OCI-LY7 (cell line): ENCODE measurements at regions not wholly inside any gene's neighbourhood (a gene's known extent, or its start where the extent isn't known, plus 50 kb on each side); places are given as distances from the start of the nearest gene placed in this dataset.

Experiments
- EZH2phosphoT487 ChIP-seq: fragments of 200-600 bp; sonication (generic); IDR thresholded peaks from 2 replicates; pipeline ENCODE4 v1.6.1; 2018; ENCODE audit warnings: low read depth, borderline replicate concordance, mild to moderate bottlenecking, mixed run types, antibody characterized with exemption, low read length, moderate library complexity, mixed read lengths
- TF ChIP-seq, protein P1 (sequence below): fragments of 200-600 bp; sonication (generic); conservative IDR thresholded peaks from 2 replicates; pipeline ENCODE4 v1.5.1; 2014; ENCODE audit warnings: mild to moderate bottlenecking, antibody characterized with exemption, low read length, moderate library complexity, mixed read lengths

DNA sequence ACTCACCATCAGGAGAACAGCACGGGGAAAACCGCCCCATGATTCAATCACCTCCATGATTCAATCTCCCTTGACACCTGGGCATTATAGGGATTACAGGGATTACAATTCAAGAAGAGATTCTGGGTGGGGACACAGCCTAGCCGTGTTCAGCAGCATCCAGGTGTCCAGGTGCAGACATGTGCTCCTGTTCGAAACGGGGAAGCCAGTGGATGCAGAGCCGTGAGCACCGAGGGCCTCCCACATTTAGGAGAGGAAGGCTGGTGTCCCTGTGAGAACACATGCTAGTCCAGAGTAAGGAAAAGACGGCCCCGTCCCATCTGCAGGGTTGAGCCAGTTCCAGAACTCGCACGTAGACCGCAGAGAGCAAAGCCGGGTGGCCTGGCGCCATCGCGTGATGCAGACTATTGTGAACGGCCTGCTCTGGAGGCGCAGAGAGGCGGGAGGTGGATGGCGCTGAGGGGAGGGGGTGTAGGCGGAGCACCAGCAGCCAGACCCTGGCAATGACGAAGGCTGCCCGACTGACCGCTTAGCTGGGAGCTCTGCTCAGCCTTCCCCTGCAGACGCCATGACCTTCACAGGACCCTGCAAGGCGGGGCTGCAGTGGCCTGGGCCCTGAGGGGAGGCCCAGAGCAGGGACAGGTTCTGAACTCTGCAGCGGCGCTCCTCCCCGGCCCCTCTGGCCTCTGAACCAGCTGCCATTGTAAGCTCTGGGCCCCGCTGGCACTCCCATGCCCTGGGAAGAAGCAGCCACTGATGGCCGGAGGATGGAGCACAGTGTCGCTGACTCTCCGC is 141.6 kb upstream of the TCERG1L start:
- TF ChIP-seq EZH2phosphoT487 = no peak
- TF ChIP-seq, protein P1, sequence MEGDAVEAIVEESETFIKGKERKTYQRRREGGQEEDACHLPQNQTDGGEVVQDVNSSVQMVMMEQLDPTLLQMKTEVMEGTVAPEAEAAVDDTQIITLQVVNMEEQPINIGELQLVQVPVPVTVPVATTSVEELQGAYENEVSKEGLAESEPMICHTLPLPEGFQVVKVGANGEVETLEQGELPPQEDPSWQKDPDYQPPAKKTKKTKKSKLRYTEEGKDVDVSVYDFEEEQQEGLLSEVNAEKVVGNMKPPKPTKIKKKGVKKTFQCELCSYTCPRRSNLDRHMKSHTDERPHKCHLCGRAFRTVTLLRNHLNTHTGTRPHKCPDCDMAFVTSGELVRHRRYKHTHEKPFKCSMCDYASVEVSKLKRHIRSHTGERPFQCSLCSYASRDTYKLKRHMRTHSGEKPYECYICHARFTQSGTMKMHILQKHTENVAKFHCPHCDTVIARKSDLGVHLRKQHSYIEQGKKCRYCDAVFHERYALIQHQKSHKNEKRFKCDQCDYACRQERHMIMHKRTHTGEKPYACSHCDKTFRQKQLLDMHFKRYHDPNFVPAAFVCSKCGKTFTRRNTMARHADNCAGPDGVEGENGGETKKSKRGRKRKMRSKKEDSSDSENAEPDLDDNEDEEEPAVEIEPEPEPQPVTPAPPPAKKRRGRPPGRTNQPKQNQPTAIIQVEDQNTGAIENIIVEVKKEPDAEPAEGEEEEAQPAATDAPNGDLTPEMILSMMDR = no peak
